Effector memory CD4-positive, alpha-beta T cell (primary cell): ENCODE measurements at regions not wholly inside any gene's neighbourhood (a gene's known extent, or its start where the extent isn't known, plus 50 kb on each side); places are given as distances from the start of the nearest gene placed in this dataset.

Source experiments
- DNase-seq, 3 donors: peaks; one replicate each; pipeline ENCODE4 v3.0.0-alpha.2; 2020
- H3K27ac ChIP-seq: 2 replicates; pipeline ENCODE4 v1.7.0; 2013; ENCODE audit warnings: mild to moderate bottlenecking, low read length, moderate library complexity; ENCODE audit not compliant: insufficient read depth, poor library complexity, severe bottlenecking
- H3K27me3 ChIP-seq: replicated peaks from 2 replicates; pipeline ENCODE4 v1.7.0; 2013; ENCODE audit warnings: mild to moderate bottlenecking, low read length; ENCODE audit not compliant: insufficient read depth, control insufficient read depth, poor library complexity, severe bottlenecking
- H3K36me3 ChIP-seq: 2 replicates; pipeline ENCODE4 v1.7.0; 2013; ENCODE audit warnings: mild to moderate bottlenecking, low read length, moderate library complexity; ENCODE audit not compliant: control insufficient read depth, insufficient read depth
- H3K4me1 ChIP-seq: 2 replicates; pipeline ENCODE4 v1.7.0; 2013; ENCODE audit warnings: low read length, mild to moderate bottlenecking; ENCODE audit not compliant: control insufficient read depth, insufficient read depth, poor library complexity, severe bottlenecking
- H3K4me3 ChIP-seq: 2 replicates; pipeline ENCODE4 v1.7.0; 2013; ENCODE audit warnings: low read length, low read depth, mild to moderate bottlenecking; ENCODE audit not compliant: insufficient read depth, poor library complexity, severe bottlenecking
- H3K9me3 ChIP-seq: 2 replicates; pipeline ENCODE4 v1.7.0; 2013; ENCODE audit warnings: mild to moderate bottlenecking, low read length, moderate library complexity; ENCODE audit not compliant: control insufficient read depth

DNA sequence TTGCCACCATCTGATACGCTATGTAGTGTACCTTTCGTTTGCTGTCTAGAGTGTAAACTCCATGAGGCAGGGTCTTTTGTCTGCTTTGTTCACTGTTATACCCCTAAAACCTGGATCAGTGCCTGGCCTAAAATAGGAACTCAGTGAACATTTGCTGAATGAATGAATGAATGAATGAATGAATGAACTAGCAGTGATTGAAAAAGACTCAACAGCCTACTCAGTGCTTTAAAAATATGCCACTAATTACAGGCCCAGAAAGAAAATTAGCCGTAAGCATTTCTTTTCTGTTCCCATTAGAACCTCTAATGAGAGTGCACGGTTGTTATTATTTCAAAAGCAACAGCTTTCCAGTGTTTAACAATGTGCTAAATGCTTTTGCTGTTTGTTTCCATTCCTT, 69.3 kb upstream of the SYT6 start:
- Histone ChIP-seq H3K27ac (no peak overlapping the region), H3K4me3 (no peak overlapping the region), H3K9me3 (no peaks in the 10 kb centered on the region), H3K4me1 (no peaks in the 10 kb centered on the region), H3K27me3 (no peaks in the 10 kb centered on the region), H3K36me3 (no peaks in the 10 kb centered on the region)
- DNase-seq = no peak

DNA sequence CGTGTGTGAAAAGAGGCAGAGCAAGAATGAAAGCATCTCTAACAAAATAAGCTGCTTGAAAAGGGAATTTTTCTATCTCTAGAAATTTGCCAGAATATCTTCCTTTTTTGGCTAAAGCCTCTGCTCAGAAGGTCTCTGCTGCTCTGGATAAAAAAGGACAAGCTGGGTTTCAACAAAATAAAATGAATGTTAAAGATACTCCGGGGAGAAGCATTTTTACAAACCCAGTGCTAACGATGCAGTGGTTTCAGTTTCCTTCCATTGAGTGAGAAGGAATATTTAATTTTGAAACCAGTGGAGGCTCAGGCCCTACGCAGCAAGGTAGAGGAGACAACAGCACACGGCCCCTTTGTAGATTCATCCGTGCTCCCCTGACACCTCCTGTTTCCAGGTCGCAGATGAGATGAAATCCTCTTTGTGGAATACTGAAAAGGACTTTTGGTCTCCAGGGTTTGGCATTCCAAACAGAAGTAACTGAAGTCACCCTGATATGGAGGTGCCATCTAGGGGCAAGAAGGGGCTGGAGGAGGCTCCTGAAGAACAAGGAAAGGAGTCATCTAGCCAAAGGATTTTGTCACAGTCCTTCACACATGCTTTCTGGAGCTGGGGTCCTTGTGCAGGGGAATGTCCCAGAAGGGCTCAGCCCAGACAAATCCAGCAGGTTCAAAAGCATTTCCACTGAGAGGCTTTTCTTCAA, 65.7 kb upstream of the SYT6 start:
- no peak for DNase-seq
- Histone ChIP-seq H3K27ac (no peak overlapping the region), H3K9me3 (no peaks in the 10 kb centered on the region), H3K27me3 (no peaks in the 10 kb centered on the region), H3K36me3 (no peaks in the 10 kb centered on the region), H3K4me3 (no peak overlapping the region), H3K4me1 (no peaks in the 10 kb centered on the region)

DNA sequence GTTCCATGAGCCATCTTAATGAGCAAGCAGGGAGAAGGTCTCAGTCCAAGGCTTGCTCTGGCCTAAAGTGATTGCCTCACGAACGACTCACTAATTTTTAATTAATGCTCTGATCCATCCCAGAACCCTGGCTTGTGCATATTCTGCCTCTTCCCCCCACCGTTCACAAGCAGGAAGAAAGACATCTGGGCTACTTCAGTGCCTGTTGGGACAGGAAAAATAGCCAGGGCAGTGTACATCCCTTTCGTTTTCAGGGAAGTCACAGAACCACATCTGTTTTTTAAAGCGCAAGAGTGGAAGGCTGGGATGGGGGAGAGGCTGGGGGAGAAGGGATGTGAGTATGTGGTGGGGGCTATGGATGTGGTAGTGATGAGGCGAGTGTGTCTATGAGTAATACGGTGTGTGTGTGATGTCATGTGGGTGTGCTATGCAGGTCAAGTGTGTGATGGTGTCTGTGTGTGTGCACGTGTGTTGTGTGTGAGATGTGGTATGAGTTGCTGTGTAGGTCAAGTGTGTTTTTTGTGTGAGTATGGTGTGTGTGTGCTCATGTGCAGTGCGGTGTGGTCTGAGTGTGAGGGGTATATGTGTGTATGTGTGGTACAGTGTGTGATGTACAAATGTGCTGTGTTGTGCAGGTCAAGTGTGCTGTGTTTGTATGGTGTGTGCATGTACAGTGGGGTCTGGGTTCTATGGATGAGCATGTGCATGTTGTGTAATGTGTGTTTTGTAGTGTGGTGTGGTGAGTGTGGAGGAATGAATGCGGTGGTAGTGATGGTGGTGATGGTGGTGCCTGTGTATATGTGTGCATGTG, 64.9 kb upstream of the SYT6 start:
- DNase-seq = no peak
- Histone ChIP-seq H3K27ac (no peak overlapping the region), H3K9me3 (no peaks in the 10 kb centered on the region), H3K4me3 (no peak overlapping the region), H3K4me1 (no peaks in the 10 kb centered on the region), H3K27me3 (no peaks in the 10 kb centered on the region), H3K36me3 (no peaks in the 10 kb centered on the region)

DNA sequence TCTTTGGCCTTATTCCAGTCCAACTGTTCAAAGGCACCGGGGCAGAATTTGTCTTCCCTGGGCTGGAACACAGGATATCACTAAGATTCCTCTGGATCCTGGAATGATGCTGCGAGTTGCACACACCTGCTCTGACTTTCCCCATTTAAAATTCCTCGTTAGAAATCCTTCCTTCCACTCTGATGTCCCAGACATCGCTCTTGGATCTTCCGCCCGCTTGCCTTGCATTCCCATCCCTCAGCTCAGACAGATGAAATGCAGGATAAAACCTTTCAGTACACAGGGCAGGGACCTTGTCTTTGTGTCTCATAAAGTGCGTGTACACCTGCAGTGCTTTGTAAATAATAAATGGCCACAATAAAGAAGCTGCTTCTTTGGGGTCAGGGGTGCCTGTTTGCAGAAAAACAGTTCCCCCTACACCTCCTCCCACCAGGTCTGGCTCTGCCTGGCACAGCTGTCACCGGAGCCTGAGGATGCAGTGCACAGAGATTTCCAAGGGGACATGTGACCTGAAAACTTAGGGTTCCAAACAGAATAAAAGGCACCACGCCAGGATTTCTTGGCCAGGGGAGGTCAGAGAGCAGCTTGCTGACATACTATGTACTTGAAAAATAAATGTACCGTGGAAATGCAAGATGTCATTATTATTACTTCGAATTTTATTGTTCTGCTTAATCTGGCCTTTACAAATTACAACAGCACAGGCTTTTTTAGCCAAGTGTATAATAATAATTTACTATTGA, 62.9 kb upstream of the SYT6 start:
- no peaks in the 10 kb centered on the region for H3K4me1 ChIP-seq
- no peaks in the 10 kb centered on the region for H3K36me3 ChIP-seq
- H3K27ac ChIP-seq = no peak overlapping the region
- H3K27me3 ChIP-seq = no peaks in the 10 kb centered on the region
- DNase-seq = no peak
- H3K4me3 ChIP-seq = no peak overlapping the region
- no peaks in the 10 kb centered on the region for H3K9me3 ChIP-seq

DNA sequence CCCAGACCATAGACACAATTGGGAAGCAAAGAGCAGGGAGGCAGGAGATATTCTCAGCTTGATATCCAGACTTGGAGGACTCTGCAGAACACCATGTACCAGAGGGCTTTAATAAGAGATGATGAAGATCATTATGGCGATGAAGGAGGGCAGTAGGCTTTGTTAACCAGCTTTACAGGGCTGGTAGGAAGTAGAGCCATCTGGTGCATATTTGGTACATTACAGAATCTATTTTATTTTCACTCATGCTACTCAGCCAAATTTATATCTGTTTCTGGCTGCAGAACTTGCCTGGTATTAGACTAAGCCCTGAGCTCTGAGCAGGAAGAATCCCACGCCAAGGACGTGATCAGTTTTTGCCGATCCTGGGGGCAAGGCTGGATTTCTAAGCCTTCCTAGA, 61.8 kb upstream of the SYT6 start:
- no peaks in the 10 kb centered on the region for H3K9me3 ChIP-seq
- no peaks in the 10 kb centered on the region for H3K36me3 ChIP-seq
- H3K4me1 ChIP-seq = no peaks in the 10 kb centered on the region
- no peak overlapping the region for H3K27ac ChIP-seq
- no peak for DNase-seq
- no peak overlapping the region for H3K4me3 ChIP-seq
- H3K27me3 ChIP-seq = no peaks in the 10 kb centered on the region

DNA sequence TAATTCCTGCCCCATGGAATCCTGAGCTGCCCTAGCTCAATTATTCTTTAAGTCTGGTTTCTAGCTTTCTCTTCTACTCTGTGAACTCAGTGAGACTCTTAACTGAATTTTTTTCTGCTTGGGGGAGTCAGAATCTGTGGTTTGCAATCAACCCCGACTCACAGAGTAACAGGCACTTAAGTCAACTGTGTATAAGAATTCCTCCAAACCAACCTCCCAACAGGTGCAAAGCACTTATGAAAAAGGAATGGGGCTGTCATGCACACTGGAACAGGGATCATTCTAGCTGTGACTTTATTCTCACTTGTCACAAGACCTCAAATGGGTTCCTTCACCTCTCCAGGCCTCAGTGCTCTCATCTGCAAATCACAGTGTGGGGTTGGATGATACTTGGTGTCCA, 60.3 kb upstream of the SYT6 start:
- Histone ChIP-seq H3K27me3 (no peaks in the 10 kb centered on the region), H3K36me3 (no peaks in the 10 kb centered on the region), H3K4me3 (no peak overlapping the region), H3K4me1 (no peaks in the 10 kb centered on the region), H3K27ac (no peak overlapping the region), H3K9me3 (no peaks in the 10 kb centered on the region)
- DNase-seq = no peak

DNA sequence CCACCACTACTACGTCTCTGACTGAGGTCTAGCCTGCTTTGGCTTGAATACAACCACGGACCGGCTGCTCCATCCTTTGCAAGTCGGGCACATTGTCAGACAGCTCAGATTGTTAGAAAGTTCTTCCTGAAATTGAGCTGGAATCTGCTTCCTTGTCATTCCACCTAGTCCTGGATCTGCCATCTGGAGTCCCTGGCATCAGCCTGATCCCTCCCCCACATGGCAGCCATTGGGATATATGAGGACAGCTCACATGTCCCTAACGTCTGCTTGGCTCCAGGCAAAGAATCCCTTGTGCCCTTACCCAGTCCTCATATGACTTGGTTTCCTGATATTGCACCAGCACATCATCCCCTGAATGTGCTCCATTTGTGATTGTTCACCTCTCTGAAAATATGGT, 56.3 kb upstream of the SYT6 start:
- H3K27me3 ChIP-seq = no peaks in the 10 kb centered on the region
- no peaks in the 10 kb centered on the region for H3K9me3 ChIP-seq
- H3K4me1 ChIP-seq = no peaks in the 10 kb centered on the region
- H3K4me3 ChIP-seq = no peak overlapping the region
- H3K36me3 ChIP-seq = no peaks in the 10 kb centered on the region
- DNase-seq = no peak
- H3K27ac ChIP-seq = no peak overlapping the region

DNA sequence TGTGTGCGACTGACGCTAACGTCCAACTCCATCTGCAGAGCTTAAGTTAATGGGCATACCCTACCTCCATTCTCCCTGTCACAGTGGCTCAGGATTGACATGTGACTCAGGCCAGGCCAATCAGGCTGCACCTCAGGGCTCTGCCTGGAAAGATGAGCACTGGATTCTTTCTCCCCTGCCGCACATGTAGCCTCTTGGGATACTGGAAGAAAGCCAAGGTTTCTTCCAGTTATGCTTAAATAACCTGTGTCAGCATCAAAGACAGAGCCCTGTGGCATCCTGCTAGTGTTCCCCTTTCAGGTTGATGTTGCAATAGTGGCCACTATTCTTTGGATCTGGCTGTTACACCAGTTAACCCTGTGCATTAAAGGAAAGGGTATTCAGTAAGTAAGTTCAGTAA, 55.0 kb upstream of the SYT6 start:
- no peaks in the 10 kb centered on the region for H3K4me1 ChIP-seq
- no peak for DNase-seq
- no peak overlapping the region for H3K4me3 ChIP-seq
- H3K27me3 ChIP-seq = no peaks in the 10 kb centered on the region
- no peaks in the 10 kb centered on the region for H3K36me3 ChIP-seq
- no peaks in the 10 kb centered on the region for H3K9me3 ChIP-seq
- no peak overlapping the region for H3K27ac ChIP-seq

DNA sequence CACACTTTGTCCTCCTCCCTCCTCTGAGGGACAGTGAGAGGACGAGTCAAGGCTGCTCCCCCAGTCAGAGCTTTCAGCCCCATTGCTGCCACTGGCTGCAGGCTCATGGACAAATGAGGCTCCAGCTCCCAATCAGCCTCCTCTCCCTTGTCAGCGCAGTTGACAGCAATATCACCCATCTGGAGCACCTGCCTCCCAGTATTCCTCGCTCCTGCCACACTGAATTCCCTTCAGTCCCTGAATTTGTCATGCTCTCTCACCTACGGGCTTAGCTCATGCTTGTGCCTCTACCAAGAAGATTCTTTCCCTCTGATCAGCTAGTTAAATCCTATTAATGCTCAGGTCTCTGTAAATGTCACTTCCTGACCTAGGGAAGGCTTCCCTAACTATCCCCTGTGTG, 54.4 kb upstream of the SYT6 start:
- DNase-seq = no peak
- no peak overlapping the region for H3K4me3 ChIP-seq
- H3K36me3 ChIP-seq = no peaks in the 10 kb centered on the region
- H3K27me3 ChIP-seq = no peaks in the 10 kb centered on the region
- H3K27ac ChIP-seq = no peak overlapping the region
- no peaks in the 10 kb centered on the region for H3K4me1 ChIP-seq
- H3K9me3 ChIP-seq = no peaks in the 10 kb centered on the region

DNA sequence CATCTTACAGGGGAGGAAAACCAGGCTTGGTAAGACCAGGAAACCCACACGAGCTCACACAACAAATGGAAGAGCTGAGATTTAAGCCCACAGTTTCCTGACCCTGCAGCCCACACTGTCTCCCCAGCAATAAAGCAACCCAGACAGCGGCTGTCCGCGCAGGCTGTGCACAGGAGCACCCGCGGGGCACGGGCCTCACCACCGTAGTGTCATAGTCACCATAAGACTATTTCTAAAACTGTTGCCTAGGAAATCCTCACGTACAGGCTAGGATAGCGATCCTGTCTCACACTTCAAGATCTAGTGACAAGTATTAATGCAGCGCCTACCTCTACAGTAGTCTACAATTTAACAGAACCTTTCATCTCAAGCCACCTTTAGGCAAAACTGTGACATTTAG, 54.0 kb upstream of the SYT6 start:
- Histone ChIP-seq H3K36me3 (no peaks in the 10 kb centered on the region), H3K27me3 (no peaks in the 10 kb centered on the region), H3K27ac (no peak overlapping the region), H3K9me3 (no peaks in the 10 kb centered on the region), H3K4me1 (no peaks in the 10 kb centered on the region), H3K4me3 (no peak overlapping the region)
- DNase-seq = no peak
